ENCODE measurements at regions not wholly inside any gene's neighbourhood (a gene's known extent, or its start where the extent isn't known, plus 50 kb on each side); places are given as distances from the start of the nearest gene placed in this dataset.

GRCh38 chr20:52399352-52399751 is 207.8 kb upstream of the ZFP64 start:
- no TSS peak for BruUV-seq (replicated peaks)
- Histone ChIP-seq H2AFZ (ENCODE audit: low read depth, low read length, poor library complexity, severe bottlenecking) (no peak overlapping the region), H3K4me2 (ENCODE audit: low read length) (no peak overlapping the region), H3K27me3 (ENCODE audit: insufficient read depth, low read length) (no peaks in the 10 kb centered on the region), H3K4me3 (replicated peaks in 1 of 2; ENCODE audit: low read depth in 1 of 2, low read length in 2 of 2) (no peak overlapping the region), H3K79me2 (ENCODE audit: insufficient read depth, low read length) (no peaks in the 10 kb centered on the region), H3K4me1 (ENCODE audit: control insufficient read depth in 1 of 2, insufficient read depth in 2 of 2, low read length in 2 of 2) (no peaks in the 10 kb centered on the region), H3K9ac (ENCODE audit: low read length) (no peak overlapping the region), H3K9me2 (ENCODE audit: insufficient read depth) (no peaks in the 10 kb centered on the region), H3K36me3 (ENCODE audit: control insufficient read depth in 1 of 2, insufficient read depth in 2 of 2, low read length in 2 of 2) (no peaks in the 10 kb centered on the region), H3K9me3 (ENCODE audit: control insufficient read depth in 1 of 2, insufficient read depth in 1 of 2, low read depth in 1 of 2, low read length in 2 of 2) (no peaks in the 10 kb centered on the region), H4K20me1 (ENCODE audit: insufficient read depth) (no peaks in the 10 kb centered on the region; the same call in 1 of the 2 replicates), H3K27ac (ENCODE audit: low read depth, low read length) (no peak overlapping the region)
- DNase-seq (ENCODE audit: low read depth, low spot score) (no peak), ATAC-seq (no peak)
- RAD21 ChIA-PET (ENCODE audit: low non-redundant PET in 1 of 2, low total read pairs in 2 of 2, uncharacterized antibody in 2 of 2, unreplicated experiment in 2 of 2) = no interaction called here
- CTCF ChIA-PET = no interaction called here
- POLR2A ChIA-PET = no interaction called here
- TF ChIP-seq MAX (IDR thresholded peaks at IDR 0.05) (no peak), EGR1 (IDR thresholded peaks at IDR 0.05; ENCODE audit: low read depth) (no peak), POLR2AphosphoS5 (IDR thresholded peaks at IDR 0.05; ENCODE audit: low read depth, low read length) (no peak), SP1 (IDR thresholded peaks at IDR 0.05; ENCODE audit: low read depth) (no peak), ZNF274 (IDR thresholded peaks at IDR 0.05; ENCODE audit: low read depth, low read length) (no peak), EZH2phosphoT487 (IDR thresholded peaks at IDR 0.05; ENCODE audit: borderline replicate concordance) (no peak)
- intact Hi-C loops (cut with micrococcal nuclease) = no loop called here

- Histone ChIP-seq H3K27me3 (ENCODE audit: insufficient read depth, low read length) (no peaks in the 10 kb centered on the region), H3K4me1 (ENCODE audit: control insufficient read depth in 1 of 2, insufficient read depth in 2 of 2, low read length in 2 of 2) (no peaks in the 10 kb centered on the region), H3K9ac (ENCODE audit: low read length) (no peak overlapping the region), H3K79me2 (ENCODE audit: insufficient read depth, low read length) (no peaks in the 10 kb centered on the region), H3K27ac (ENCODE audit: low read depth, low read length) (no peak overlapping the region), H3K4me3 (replicated peaks in 1 of 2; ENCODE audit: low read depth in 1 of 2, low read length in 2 of 2) (no peak overlapping the region), H2AFZ (ENCODE audit: low read depth, low read length, poor library complexity, severe bottlenecking) (no peak overlapping the region), H3K36me3 (ENCODE audit: control insufficient read depth in 1 of 2, insufficient read depth in 2 of 2, low read length in 2 of 2) (no peaks in the 10 kb centered on the region), H4K20me1 (ENCODE audit: insufficient read depth) (no peaks in the 10 kb centered on the region), H3K4me2 (ENCODE audit: low read length) (no peak overlapping the region), H3K9me3 (ENCODE audit: control insufficient read depth in 1 of 2, insufficient read depth in 1 of 2, low read depth in 1 of 2, low read length in 2 of 2) (no peaks in the 10 kb centered on the region), H3K9me2 (ENCODE audit: insufficient read depth) (no peaks in the 10 kb centered on the region)
- CTCF ChIA-PET = no interaction called here
- ATAC-seq = no peak
- no peak for DNase-seq (ENCODE audit: low read depth, low spot score)
- intact Hi-C loops (cut with micrococcal nuclease) = no loop called here
- POLR2A ChIA-PET = no interaction called here
- BruUV-seq (replicated peaks) = no TSS peak
- RAD21 ChIA-PET (ENCODE audit: low non-redundant PET in 1 of 2, low total read pairs in 2 of 2, uncharacterized antibody in 2 of 2, unreplicated experiment in 2 of 2) = no interaction called here
- TF ChIP-seq ATF3 (IDR thresholded peaks at IDR 0.05) (no peak), CBX3 (IDR thresholded peaks at IDR 0.05; ENCODE audit: low read depth) (no peak), ZFX (IDR thresholded peaks at IDR 0.05) (no peak), REST (IDR thresholded peaks at IDR 0.05; ENCODE audit: low read depth) (no peak), TCF7L2 (IDR thresholded peaks at IDR 0.05; ENCODE audit: borderline replicate concordance, extremely low read depth, insufficient read depth, insufficient read length) (no peak), EZH2phosphoT487 (IDR thresholded peaks at IDR 0.05; ENCODE audit: borderline replicate concordance) (no peak), SRF (IDR thresholded peaks at IDR 0.05; ENCODE audit: low read depth) (no peak), ZNF274 (IDR thresholded peaks at IDR 0.05; ENCODE audit: low read depth, low read length) (no peak), JUND (IDR thresholded peaks at IDR 0.05) (no peak), EGR1 (IDR thresholded peaks at IDR 0.05; ENCODE audit: low read depth) (no peak), POLR2A (IDR thresholded peaks at IDR 0.05; ENCODE audit: borderline replicate concordance, extremely low read depth, insufficient read depth, insufficient read length) (no peak), ZBTB33 (IDR thresholded peaks at IDR 0.05; ENCODE audit: extremely low read depth, insufficient replicate concordance, low read length) (no peak)
Observed at GRCh38 chr20:52389606-52390005, 198.0 kb upstream of the ZFP64 start.

All from HCT116 (cell line).